ENCODE measurements at regions not wholly inside any gene's neighbourhood (a gene's known extent, or its start where the extent isn't known, plus 50 kb on each side); places are given as distances from the start of the nearest gene placed in this dataset.

DNA sequence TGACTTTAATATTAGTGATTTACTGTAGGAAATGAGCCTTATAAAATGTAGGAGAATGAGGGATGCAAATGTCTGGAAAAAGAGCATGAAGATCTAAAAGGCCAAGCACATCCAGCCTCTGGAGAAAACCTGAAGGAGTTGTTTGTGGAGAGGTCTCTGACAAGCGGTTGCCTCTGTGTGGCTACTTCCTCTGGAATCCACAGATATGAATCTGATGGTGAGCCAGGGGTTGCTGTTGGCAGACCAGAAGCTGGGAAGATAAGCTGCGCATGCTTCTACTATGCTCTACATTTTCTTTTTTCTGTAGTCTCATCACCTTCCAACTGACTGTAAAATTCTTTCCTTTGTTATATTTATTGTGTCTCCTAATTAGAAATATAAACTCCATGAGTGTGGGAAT is 248.6 kb downstream of the OLFM3 start:
- DNase-seq (ENCODE audit: extremely low read depth, low read depth) = no peak

More for the DNA sequence above, 248.6 kb downstream of the OLFM3 start:
- TF ChIP-seq, protein P1, sequence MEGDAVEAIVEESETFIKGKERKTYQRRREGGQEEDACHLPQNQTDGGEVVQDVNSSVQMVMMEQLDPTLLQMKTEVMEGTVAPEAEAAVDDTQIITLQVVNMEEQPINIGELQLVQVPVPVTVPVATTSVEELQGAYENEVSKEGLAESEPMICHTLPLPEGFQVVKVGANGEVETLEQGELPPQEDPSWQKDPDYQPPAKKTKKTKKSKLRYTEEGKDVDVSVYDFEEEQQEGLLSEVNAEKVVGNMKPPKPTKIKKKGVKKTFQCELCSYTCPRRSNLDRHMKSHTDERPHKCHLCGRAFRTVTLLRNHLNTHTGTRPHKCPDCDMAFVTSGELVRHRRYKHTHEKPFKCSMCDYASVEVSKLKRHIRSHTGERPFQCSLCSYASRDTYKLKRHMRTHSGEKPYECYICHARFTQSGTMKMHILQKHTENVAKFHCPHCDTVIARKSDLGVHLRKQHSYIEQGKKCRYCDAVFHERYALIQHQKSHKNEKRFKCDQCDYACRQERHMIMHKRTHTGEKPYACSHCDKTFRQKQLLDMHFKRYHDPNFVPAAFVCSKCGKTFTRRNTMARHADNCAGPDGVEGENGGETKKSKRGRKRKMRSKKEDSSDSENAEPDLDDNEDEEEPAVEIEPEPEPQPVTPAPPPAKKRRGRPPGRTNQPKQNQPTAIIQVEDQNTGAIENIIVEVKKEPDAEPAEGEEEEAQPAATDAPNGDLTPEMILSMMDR (IDR thresholded peaks at IDR 0.05; ENCODE audit: low read depth, low read length) = no peak

All from AG09319 (cell line).